Endothelial cell (in vitro differentiated cells): ENCODE measurements at regions not wholly inside any gene's neighbourhood (a gene's known extent, or its start where the extent isn't known, plus 50 kb on each side); places are given as distances from the start of the nearest gene placed in this dataset.

Source experiments
- DNase-seq: peaks from one replicate; pipeline ENCODE4 v3.0.0; 2021; ENCODE audit warnings: low spot score
- H3K27ac Mint-ChIP-seq: one replicate; pipeline ENCODE4 v1.8.0; 2021; ENCODE audit warnings: mixed read lengths, inconsistent platforms; ENCODE audit not compliant: unreplicated experiment
- H3K27me3 Mint-ChIP-seq: one replicate; pipeline ENCODE4 v1.8.0; 2021; ENCODE audit warnings: mild to moderate bottlenecking, moderate library complexity, mixed read lengths, inconsistent platforms; ENCODE audit not compliant: unreplicated experiment
- H3K36me3 Mint-ChIP-seq: one replicate; pipeline ENCODE4 v1.8.0; 2021; ENCODE audit warnings: mild to moderate bottlenecking, low read depth, mixed read lengths, inconsistent platforms; ENCODE audit not compliant: unreplicated experiment
- H3K4me1 Mint-ChIP-seq: one replicate; pipeline ENCODE4 v1.8.0; 2021; ENCODE audit warnings: mild to moderate bottlenecking, mixed read lengths, inconsistent platforms; ENCODE audit not compliant: unreplicated experiment
- H3K4me3 Mint-ChIP-seq: one replicate; pipeline ENCODE4 v1.8.0; 2021; ENCODE audit warnings: mild to moderate bottlenecking, mixed read lengths, inconsistent platforms; ENCODE audit not compliant: unreplicated experiment
- H3K9me3 Mint-ChIP-seq: one replicate; pipeline ENCODE4 v1.8.0; 2021; ENCODE audit warnings: mixed read lengths, inconsistent platforms; ENCODE audit not compliant: unreplicated experiment
- CTCF ChIP-seq: fragments of 200-600 bp; sonication (generic); IDR thresholded peaks from one replicate; pipeline ENCODE4 v1.5.0; 2021; ENCODE audit warnings: antibody characterized with exemption; ENCODE audit not compliant: unreplicated experiment

GRCh38 chr1:38210021-38210894, 163.7 kb upstream of the POU3F1 start:
- Mint-ChIP-seq H3K4me3 (no peak overlapping the region), H3K4me1 (no peaks in the 10 kb centered on the region), H3K27me3 (peaks cover 5% of the 10 kb centered on the region), H3K27ac (no peak overlapping the region), H3K36me3 (no peaks in the 10 kb centered on the region), H3K9me3 (no peaks in the 10 kb centered on the region)
- TF ChIP-seq CTCF = no peak
- DNase-seq = no peak

- H3K4me1 Mint-ChIP-seq = no peaks in the 10 kb centered on the region
- H3K9me3 Mint-ChIP-seq = no peaks in the 10 kb centered on the region
- H3K27ac Mint-ChIP-seq = no peak overlapping the region
- peaks cover 3% of the 10 kb centered on the region for H3K27me3 Mint-ChIP-seq
- no peaks in the 10 kb centered on the region for H3K36me3 Mint-ChIP-seq
- no peak overlapping the region for H3K4me3 Mint-ChIP-seq
- DNase-seq = no peak
- no peak for TF ChIP-seq CTCF
Observed at GRCh38 chr1:38208716-38209632, 162.4 kb upstream of the POU3F1 start.

GRCh38 chr1:38207906-38208305, 161.3 kb upstream of the POU3F1 start:
- no peak overlapping the region for H3K27ac Mint-ChIP-seq

GRCh38 chr1:38207275-38207674, 160.7 kb upstream of the POU3F1 start:
- Mint-ChIP-seq H3K27me3 (peaks cover 3% of the 10 kb centered on the region), H3K9me3 (no peaks in the 10 kb centered on the region), H3K36me3 (no peaks in the 10 kb centered on the region), H3K27ac (no peak overlapping the region), H3K4me3 (no peak overlapping the region), H3K4me1 (no peaks in the 10 kb centered on the region)
- TF ChIP-seq CTCF = no peak
- no peak for DNase-seq

More at GRCh38 chr1:38207906-38208305, 161.3 kb upstream of the POU3F1 start:
- H3K9me3 Mint-ChIP-seq = no peaks in the 10 kb centered on the region
- no peak for DNase-seq
- no peak overlapping the region for H3K4me3 Mint-ChIP-seq
- peaks cover 3% of the 10 kb centered on the region for H3K27me3 Mint-ChIP-seq
- H3K4me1 Mint-ChIP-seq = no peaks in the 10 kb centered on the region
- no peaks in the 10 kb centered on the region for H3K36me3 Mint-ChIP-seq
- TF ChIP-seq CTCF = no peak
